IMR-90 (cell line): ENCODE measurements at regions not wholly inside any gene's neighbourhood (a gene's known extent, or its start where the extent isn't known, plus 50 kb on each side); places are given as distances from the start of the nearest gene placed in this dataset.

Source experiments
- ATAC-seq: fragments of 200-7000 bp; cut with Tn5 transposase; 2 replicates; pipeline ENCODE4 v1.9.1; 2020; ENCODE audit warnings: low read depth, mild to moderate bottlenecking, moderate library complexity
- BruUV-seq: library from RNA; stranded (reverse); fragments of 400-500 nt; replicated peaks from 2 replicates; lab custom pipeline; 2021; lab: Mats Ljungman, UMichigan
- CTCF ChIA-PET: fragments of 300-600 bp; formaldehyde crosslinking; extraction: SDS; loops from one replicate; lab custom pipeline; 2021; ENCODE audit warnings: antibody characterized with exemption; lab: Yijun Ruan, JAX
- POLR2A ChIA-PET: fragments of 300-600 bp; sonication (Branson Sonifier 250); formaldehyde crosslinking; loops from one replicate; lab custom pipeline; 2022; ENCODE audit warnings: antibody characterized with exemption; ENCODE audit not compliant: unreplicated experiment; lab: Charles Lee
- DNase-seq: peaks from one replicate; pipeline ENCODE4 v3.0.0; 2013
- H2AFZ ChIP-seq: replicated peaks from 2 replicates; pipeline ENCODE3; 2013; ENCODE audit warnings: low read length, mild to moderate bottlenecking; ENCODE audit not compliant: poor library complexity
- H2AK5ac ChIP-seq: 2 replicates; pipeline ENCODE4 v1.6.1; 2013; ENCODE audit warnings: low read depth, low read length, inconsistent platforms
- H2AK9ac ChIP-seq: replicated peaks from 2 replicates; pipeline ENCODE3; 2013; ENCODE audit warnings: mild to moderate bottlenecking, low read depth, low read length, moderate library complexity; ENCODE audit not compliant: poor library complexity
- H2BK120ac ChIP-seq: 2 replicates; pipeline ENCODE4 v1.6.1; 2013; ENCODE audit warnings: low read depth, low read length, inconsistent platforms
- H2BK15ac ChIP-seq: 3 replicates; pipeline ENCODE4 v1.6.1; 2013; ENCODE audit warnings: low read depth, low read length, inconsistent platforms
- H2BK20ac ChIP-seq: 2 replicates; pipeline ENCODE4 v1.6.1; 2013; ENCODE audit warnings: low read depth, mild to moderate bottlenecking, inconsistent platforms, low read length, moderate library complexity
- H2BK5ac ChIP-seq: 2 replicates; pipeline ENCODE4 v1.6.1; 2013; ENCODE audit warnings: mild to moderate bottlenecking, low read depth, low read length, inconsistent platforms; ENCODE audit not compliant: poor library complexity, severe bottlenecking
- H3K14ac ChIP-seq: replicated peaks from 2 replicates; pipeline ENCODE4 v1.6.1; 2013; ENCODE audit warnings: low read depth, low read length, inconsistent platforms
- H3K18ac ChIP-seq: 2 replicates; pipeline ENCODE4 v1.6.1; 2013; ENCODE audit warnings: low read depth, low read length, control low read depth
- H3K23ac ChIP-seq: 2 replicates; pipeline ENCODE4 v1.6.1; 2013; ENCODE audit warnings: low read depth, low read length, inconsistent platforms
- H3K27ac ChIP-seq: 2 replicates; pipeline ENCODE4 v1.5.1; 2013; ENCODE audit warnings: mild to moderate bottlenecking, control low read depth, low read length; ENCODE audit not compliant: insufficient read depth
- H3K27me3 ChIP-seq: 2 replicates; pipeline ENCODE4 v1.6.1; 2013; ENCODE audit warnings: low read length; ENCODE audit not compliant: control insufficient read depth, insufficient read depth
- H3K36me3 ChIP-seq: 2 replicates; pipeline ENCODE4 v1.6.1; 2013; ENCODE audit warnings: low read length, mixed read lengths; ENCODE audit not compliant: control insufficient read depth, insufficient read depth
- H3K4ac ChIP-seq: 2 replicates; pipeline ENCODE4 v1.6.1; 2013; ENCODE audit warnings: low read depth, low read length, inconsistent platforms
- H3K4me1 ChIP-seq: 2 replicates; pipeline ENCODE4 v1.6.1; 2013; ENCODE audit warnings: low read length, mixed read lengths; ENCODE audit not compliant: control insufficient read depth, insufficient read depth
- H3K4me2 ChIP-seq: 2 replicates; pipeline ENCODE4 v1.6.1; 2013; ENCODE audit warnings: low read depth, mild to moderate bottlenecking, control low read depth, low read length, moderate library complexity
- H3K4me3 ChIP-seq: 2 replicates; pipeline ENCODE4 v1.5.1; 2013; ENCODE audit warnings: low read depth, mild to moderate bottlenecking, control low read depth, low read length, moderate library complexity; ENCODE audit not compliant: insufficient read depth
- H3K56ac ChIP-seq: 2 replicates; pipeline ENCODE4 v1.6.1; 2013; ENCODE audit warnings: low read length, inconsistent platforms; ENCODE audit not compliant: insufficient read depth; ENCODE audit errors: extremely low read depth
- H3K79me1 ChIP-seq, 2 experiments: 2 replicates each; pipeline ENCODE4 v1.6.1; 2013; ENCODE audit warnings: low read length in 2 of 2, inconsistent platforms in 1 of 2, low read depth in 1 of 2
- H3K9ac ChIP-seq: 2 replicates; pipeline ENCODE4 v1.6.1; 2013; ENCODE audit warnings: low read depth, low read length, control low read depth
- H3K9me1 ChIP-seq: 2 replicates; pipeline ENCODE4 v1.6.1; 2013; ENCODE audit warnings: low read length, inconsistent platforms; ENCODE audit not compliant: insufficient read depth
- H3K9me3 ChIP-seq: 2 replicates; pipeline ENCODE4 v1.6.1; 2013; ENCODE audit warnings: low read length; ENCODE audit not compliant: control insufficient read depth, insufficient read depth
- H4K20me1 ChIP-seq: 2 replicates; pipeline ENCODE4 v1.6.1; 2013; ENCODE audit warnings: low read length, inconsistent platforms; ENCODE audit not compliant: insufficient read depth
- H4K5ac ChIP-seq: 2 replicates; pipeline ENCODE4 v1.6.1; 2013; ENCODE audit warnings: mild to moderate bottlenecking, low read depth, low read length, control low read depth
- H4K8ac ChIP-seq, 2 experiments: 2 replicates each; pipeline ENCODE4 v1.6.1; 2013; ENCODE audit warnings: low read depth in 2 of 2, low read length in 2 of 2, control low read depth in 1 of 2, inconsistent platforms in 1 of 2
- H4K91ac ChIP-seq: 2 replicates; pipeline ENCODE4 v1.6.1; 2013; ENCODE audit warnings: low read depth, low read length, inconsistent platforms; ENCODE audit not compliant: insufficient read depth
- CTCF ChIP-seq: conservative IDR thresholded peaks from 2 replicates; pipeline ENCODE4 v1.5.1; 2012; ENCODE audit warnings: mild to moderate bottlenecking, low read depth, low read length, improper control_type of control experiment
- FOS ChIP-seq: fragments of 150-350 bp; IDR thresholded peaks from 2 replicates; pipeline ENCODE4 v1.6.1; 2016; ENCODE audit warnings: low read depth, low read length
- MXI1 ChIP-seq: IDR thresholded peaks from 2 replicates; pipeline ENCODE4 v1.6.1; 2012; ENCODE audit warnings: low read depth, mild to moderate bottlenecking, low read length, moderate library complexity, borderline replicate concordance
- RAD21 ChIP-seq: IDR thresholded peaks from 2 replicates; pipeline ENCODE4 v1.6.1; 2012; ENCODE audit warnings: low read length, improper control_type of control experiment
- SMC3 ChIP-seq: fragments of 150-350 bp; IDR thresholded peaks from 2 replicates; pipeline ENCODE4 v1.6.1; 2016; ENCODE audit warnings: low read depth, mild to moderate bottlenecking, antibody characterized with exemption, low read length, moderate library complexity
- USF2 ChIP-seq: fragments of 150-350 bp; IDR thresholded peaks from 2 replicates; pipeline ENCODE4 v1.6.1; 2017; ENCODE audit warnings: mild to moderate bottlenecking, antibody characterized with exemption, low read length, low read depth
- WGBS, 2 experiments: methylation state at CpG; one replicate each; pipeline versions ENCODE4 v1.1.5 to v1.1.7; 2013; ENCODE audit warnings: missing lambda C conversion rate in 2 of 2; ENCODE audit not compliant: insufficient read length in 1 of 2; ENCODE audit errors: extremely low coverage in 2 of 2; 5-methylcytosine and 5-hydroxymethylcytosine counted together
- dilution Hi-C: fragments of 300-500 bp; cut with HindIII; formaldehyde crosslinking; loops from one replicate; pipeline ENCODE4 v1.14.3; 2018; ENCODE audit warnings: low sequenced_read_pairs; ENCODE audit not compliant: unreplicated experiment
- in situ Hi-C: fragments of 300-500 bp; cut with MboI; formaldehyde crosslinking; loops from 3 replicates; pipeline ENCODE4 v1.14.3; 2019; ENCODE audit warnings: low sequenced_read_pairs, inconsistent platforms, mixed read lengths
- intact Hi-C: fragments of 100-400 bp; cut with micrococcal nuclease; formaldehyde crosslinking; loops from 2 replicates; pipeline ENCODE4 v1.10.0; 2022

- no peak overlapping the region for H3K4me2 ChIP-seq
- H3K27me3 ChIP-seq = peaks cover 2% of the 10 kb centered on the region; the same call in 1 of the 2 replicates
- TF ChIP-seq USF2 = no peak
- TF ChIP-seq FOS = no peak
- TF ChIP-seq CTCF = no peak
- TF ChIP-seq MXI1 = no peak
- TF ChIP-seq SMC3 = no peak
- TF ChIP-seq RAD21 = no peak
- in situ Hi-C loops = no loop called here
- H3K23ac ChIP-seq = no peak overlapping the region
- no peak overlapping the region for H3K27ac ChIP-seq
- ChIA-PET CTCF (no interaction called here), POLR2A (no interaction called here)
- H4K20me1 ChIP-seq = no peaks in the 10 kb centered on the region
- H3K79me1 ChIP-seq = no peaks in the 10 kb centered on the region
- no peaks in the 10 kb centered on the region for H3K9me1 ChIP-seq
- H4K8ac ChIP-seq = no peak overlapping the region
- H3K56ac ChIP-seq = no peak overlapping the region
- ATAC-seq = no peak
- no peak overlapping the region for H2AK9ac ChIP-seq
- H2BK15ac ChIP-seq = no peak overlapping the region
- H4K5ac ChIP-seq = no peak overlapping the region
- no TSS peak for BruUV-seq
- H2AFZ ChIP-seq = no peak overlapping the region
- no peak overlapping the region for H3K9ac ChIP-seq
- H3K4me3 ChIP-seq = no peak overlapping the region
- no peak for DNase-seq
- H3K9me3 ChIP-seq = no peaks in the 10 kb centered on the region
- H2BK5ac ChIP-seq = no peak overlapping the region
- H2BK20ac ChIP-seq = no peak overlapping the region
- H3K4ac ChIP-seq = no peak overlapping the region
- WGBS, 2 experiments = 35% methylated on average over 5 of the region's 5 CpGs; no CpG with 5 or more reads in 1 of the 2 experiments
- no peak overlapping the region for H3K14ac ChIP-seq
- no peaks in the 10 kb centered on the region for H3K36me3 ChIP-seq
- no peak overlapping the region for H2BK120ac ChIP-seq
- intact Hi-C loops = loop anchor here (10.0 kb wide), 1 partner anchor 194 kb away; no protein-coding TSS in a partner anchor
- H3K4me1 ChIP-seq = no peaks in the 10 kb centered on the region
- no peak overlapping the region for H2AK5ac ChIP-seq
- H4K91ac ChIP-seq = no peak overlapping the region
- dilution Hi-C loops = no loop called here
- H3K18ac ChIP-seq = no peak overlapping the region
Measured at GRCh38 chr1:229859026-229859425, 208.0 kb upstream of the GALNT2 start.
